ENCODE measurements at regions not wholly inside any gene's neighbourhood (a gene's known extent, or its start where the extent isn't known, plus 50 kb on each side); places are given as distances from the start of the nearest gene placed in this dataset.

DNA sequence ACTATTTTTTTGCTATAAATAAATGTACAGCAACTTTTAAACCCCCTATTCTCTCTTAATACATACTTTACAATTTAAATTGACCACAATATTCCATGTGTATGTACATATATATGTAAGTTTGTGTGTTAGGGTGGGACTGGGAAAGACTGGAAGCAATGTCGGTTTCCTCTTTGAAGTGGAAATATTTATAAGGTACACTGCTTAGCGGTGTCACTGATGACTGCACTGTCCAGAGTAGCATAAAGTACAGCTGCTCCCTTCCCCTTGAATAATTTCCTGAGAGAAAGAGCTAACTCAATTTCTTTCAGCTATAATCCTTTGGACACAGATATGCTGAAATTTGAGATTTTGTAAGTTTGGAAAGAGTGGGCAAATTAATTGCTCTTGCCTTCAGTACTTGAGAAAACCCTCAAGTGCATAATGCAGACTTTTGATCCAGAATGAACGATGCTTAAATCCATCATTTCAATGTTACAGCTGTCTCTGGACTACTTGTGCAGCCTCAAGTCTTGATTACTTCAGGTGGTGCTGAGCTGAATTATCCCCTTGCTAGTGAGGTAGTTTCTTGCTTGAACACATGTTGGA lies 267.0 kb upstream of the CFAP20DC start:
- H3K27me3 Mint-ChIP-seq, result peaks cover 7 to 10% of the 10 kb centered on the region in 2 donors
- H3K4me3 Mint-ChIP-seq, result no peak overlapping the region
- H3K36me3 Mint-ChIP-seq (ENCODE audit: insufficient read depth), result no peaks in the 10 kb centered on the region
- H3K9me3 Mint-ChIP-seq, result no peaks in the 10 kb centered on the region
- no peak for DNase-seq
- H3K4me1 Mint-ChIP-seq (ENCODE audit: low read depth in 2 of 2), result peaks cover 0 to 11% of the 10 kb centered on the region in 2 donors
- no peak for ATAC-seq (replicated peaks)
- H3K27ac Mint-ChIP-seq, result no peak overlapping the region

DNA sequence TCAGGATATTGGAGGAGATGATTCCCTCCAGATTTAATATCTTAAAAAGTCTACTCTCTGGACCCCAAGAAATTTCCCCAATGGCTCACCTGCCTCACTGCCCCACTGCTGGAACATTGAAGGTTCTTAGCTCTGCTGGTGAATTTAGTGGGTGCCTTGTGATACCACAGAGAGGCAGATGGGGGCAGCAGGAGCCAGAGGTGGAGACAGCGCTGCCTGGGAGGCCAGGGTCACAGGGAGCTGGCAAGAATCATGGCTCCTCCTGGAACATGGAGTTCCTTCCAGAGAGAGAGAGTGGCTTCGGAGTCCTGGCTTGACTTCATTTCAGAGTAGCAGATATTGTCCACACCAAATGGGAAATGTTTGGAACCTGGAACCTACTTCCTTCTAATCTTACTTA lies 263.5 kb upstream of the CFAP20DC start:
- Mint-ChIP-seq H3K27ac (no peak overlapping the region), H3K36me3 (ENCODE audit: insufficient read depth) (no peaks in the 10 kb centered on the region), H3K9me3 (no peaks in the 10 kb centered on the region), H3K4me3 (no peak overlapping the region), H3K27me3 (peaks cover 9 to 10% of the 10 kb centered on the region in 2 donors), H3K4me1 (ENCODE audit: low read depth in 2 of 2) (peaks cover 0 to 11% of the 10 kb centered on the region in 2 donors)
- ATAC-seq (replicated peaks) (no peak), DNase-seq (peak; percentile 3 to 33 (median 22))

DNA sequence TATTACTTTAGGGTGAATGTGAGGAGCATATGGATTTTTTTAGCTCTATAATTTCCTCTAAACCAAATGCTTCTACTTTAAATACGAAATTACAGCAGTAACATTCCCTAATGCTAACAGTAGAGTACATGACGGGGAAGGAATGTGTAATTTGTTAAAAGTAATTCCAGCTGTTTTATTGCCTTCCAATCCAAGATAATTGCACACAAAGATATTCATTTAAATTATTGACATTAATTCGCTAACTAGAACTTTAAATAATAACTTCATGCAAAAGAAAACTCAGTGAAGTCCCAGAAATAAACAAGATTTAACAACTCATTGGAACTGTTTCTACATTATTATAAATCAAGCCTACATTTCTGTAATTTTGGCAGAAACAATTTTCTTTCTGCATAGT lies 261.4 kb upstream of the CFAP20DC start:
- H3K36me3 Mint-ChIP-seq (ENCODE audit: insufficient read depth), result no peaks in the 10 kb centered on the region
- DNase-seq, result no peak
- H3K4me1 Mint-ChIP-seq (ENCODE audit: low read depth in 2 of 2), result peaks cover 0 to 11% of the 10 kb centered on the region in 2 donors
- no peak overlapping the region for H3K27ac Mint-ChIP-seq
- H3K27me3 Mint-ChIP-seq, result peaks cover 14 to 15% of the 10 kb centered on the region in 2 donors
- no peak for ATAC-seq (replicated peaks)
- H3K9me3 Mint-ChIP-seq, result no peaks in the 10 kb centered on the region
- no peak overlapping the region for H3K4me3 Mint-ChIP-seq

DNA sequence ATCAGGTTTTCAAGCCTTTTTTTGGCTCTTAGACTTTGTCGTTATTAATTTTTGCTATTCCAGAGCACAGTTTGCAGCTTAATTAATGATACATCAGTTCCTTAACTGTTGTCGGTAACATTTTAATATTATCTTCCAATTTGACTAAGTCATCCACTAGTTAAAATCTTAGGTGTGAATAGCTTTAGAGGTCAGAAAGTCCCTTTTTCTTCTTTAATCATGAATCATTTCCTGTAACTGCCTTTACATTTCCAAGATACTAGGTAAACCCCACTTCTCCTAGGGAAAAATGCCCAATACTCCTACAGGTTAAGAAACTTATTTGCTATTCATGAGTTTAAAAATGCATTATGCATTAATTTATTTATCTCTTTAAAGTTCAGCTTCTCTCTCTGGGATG lies 260.9 kb upstream of the CFAP20DC start:
- Mint-ChIP-seq H3K27me3 (peaks cover 19% of the 10 kb centered on the region in 2 donors), H3K4me1 (ENCODE audit: low read depth in 2 of 2) (peaks cover 0 to 6% of the 10 kb centered on the region in 2 donors), H3K27ac (no peak overlapping the region), H3K4me3 (no peak overlapping the region), H3K36me3 (ENCODE audit: insufficient read depth) (no peaks in the 10 kb centered on the region), H3K9me3 (no peaks in the 10 kb centered on the region)
- ATAC-seq (replicated peaks) (no peak), DNase-seq (no peak)

DNA sequence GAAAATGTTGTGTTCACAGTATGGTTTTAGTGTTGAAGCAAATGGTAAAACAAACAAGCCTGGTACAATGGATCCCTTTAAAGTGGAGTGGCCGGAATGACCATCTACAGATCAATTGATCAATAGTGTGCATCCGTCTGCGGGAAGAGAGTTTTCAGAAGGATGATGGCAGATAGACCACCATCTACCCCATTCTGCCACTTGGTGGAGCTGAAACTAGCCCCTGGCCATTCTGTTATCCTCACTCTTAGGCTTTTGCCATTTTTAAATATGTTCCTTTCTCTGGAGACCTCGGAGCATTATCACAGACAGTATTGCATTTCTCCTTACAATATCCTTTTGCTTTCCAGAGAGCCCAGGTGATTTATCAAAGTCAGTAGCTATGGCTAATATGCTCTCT lies 258.9 kb upstream of the CFAP20DC start:
- Mint-ChIP-seq H3K4me3 (no peak overlapping the region), H3K4me1 (ENCODE audit: low read depth in 2 of 2) (no peaks in the 10 kb centered on the region), H3K36me3 (ENCODE audit: insufficient read depth) (no peaks in the 10 kb centered on the region), H3K27me3 (peaks cover 19% of the 10 kb centered on the region in 2 donors), H3K9me3 (no peaks in the 10 kb centered on the region), H3K27ac (no peak overlapping the region)
- DNase-seq, result no peak
- no peak for ATAC-seq (replicated peaks)

DNA sequence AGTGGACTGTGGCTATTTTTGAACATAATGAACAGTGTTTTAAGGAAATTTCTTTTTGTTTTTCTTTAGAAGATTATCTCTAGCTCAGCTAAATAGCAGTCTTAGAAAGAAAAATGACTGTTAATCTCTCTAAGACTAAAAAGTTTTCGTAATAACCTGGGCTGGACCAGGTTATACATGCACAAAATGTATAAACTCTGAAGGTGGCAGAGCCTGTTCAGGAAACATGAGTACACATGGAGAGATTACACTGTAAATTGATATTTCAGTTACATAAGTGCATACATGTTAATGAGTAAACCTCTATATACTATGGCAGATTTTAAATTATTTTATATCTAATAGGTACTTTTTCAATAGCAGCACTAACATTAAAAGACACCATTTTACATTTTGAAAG lies 258.2 kb upstream of the CFAP20DC start:
- no peaks in the 10 kb centered on the region for H3K4me1 Mint-ChIP-seq (ENCODE audit: low read depth in 2 of 2)
- H3K9me3 Mint-ChIP-seq, result no peaks in the 10 kb centered on the region
- peaks cover 18 to 19% of the 10 kb centered on the region in 2 donors for H3K27me3 Mint-ChIP-seq
- no peaks in the 10 kb centered on the region for H3K36me3 Mint-ChIP-seq (ENCODE audit: insufficient read depth)
- DNase-seq (no peak), ATAC-seq (replicated peaks) (no peak)
- no peak overlapping the region for H3K4me3 Mint-ChIP-seq
- no peak overlapping the region for H3K27ac Mint-ChIP-seq

DNA sequence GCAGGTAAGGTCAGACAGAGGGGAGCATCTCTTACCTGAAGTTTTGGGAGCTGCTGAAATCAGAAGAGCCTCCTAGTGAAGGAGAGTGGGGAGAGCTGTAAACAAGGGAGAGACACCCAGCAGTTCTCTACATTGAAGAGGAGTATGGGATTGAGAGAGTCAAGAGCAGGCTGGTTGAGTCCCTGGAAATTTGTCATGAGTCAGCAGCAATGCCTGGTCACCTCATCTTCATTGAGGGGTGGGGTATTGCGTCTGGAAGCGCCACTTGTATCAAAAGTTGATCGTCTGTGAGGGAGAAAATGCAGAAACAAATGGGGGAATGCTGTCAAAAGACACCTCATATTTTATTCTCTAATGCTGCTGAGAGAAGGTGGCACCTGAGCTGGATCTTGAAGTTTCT lies 256.6 kb upstream of the CFAP20DC start:
- Mint-ChIP-seq H3K27ac (no peak overlapping the region), H3K36me3 (ENCODE audit: insufficient read depth) (no peaks in the 10 kb centered on the region), H3K4me1 (ENCODE audit: low read depth in 2 of 2) (no peaks in the 10 kb centered on the region), H3K4me3 (no peak overlapping the region), H3K27me3 (peaks cover 9 to 10% of the 10 kb centered on the region in 2 donors), H3K9me3 (no peaks in the 10 kb centered on the region)
- ATAC-seq (replicated peaks) (no peak), DNase-seq (no peak)

DNA sequence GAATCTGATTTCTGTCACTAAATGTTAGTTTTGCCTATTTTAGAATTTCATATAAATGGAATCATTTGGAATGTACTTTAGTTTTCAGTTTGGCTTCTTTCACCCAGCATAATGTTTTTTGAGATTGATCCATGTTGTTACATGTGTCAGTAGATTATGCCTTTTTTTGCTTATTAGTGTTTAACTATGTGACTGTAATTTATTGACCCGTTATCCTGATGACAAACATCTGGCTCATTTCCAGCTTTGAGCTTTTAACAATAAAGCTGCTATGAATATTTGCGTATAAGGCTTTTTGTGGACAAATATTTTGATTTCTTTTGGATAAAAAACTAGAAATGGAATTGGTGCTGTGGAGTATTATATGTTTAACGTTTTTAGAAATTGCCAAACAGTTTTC lies 254.5 kb upstream of the CFAP20DC start:
- no peak overlapping the region for H3K4me3 Mint-ChIP-seq
- no peak for DNase-seq
- H3K9me3 Mint-ChIP-seq, result no peaks in the 10 kb centered on the region
- ATAC-seq (replicated peaks), result no peak
- no peak overlapping the region for H3K27ac Mint-ChIP-seq
- H3K27me3 Mint-ChIP-seq, result peaks cover 9 to 10% of the 10 kb centered on the region in 2 donors
- H3K36me3 Mint-ChIP-seq (ENCODE audit: insufficient read depth), result no peaks in the 10 kb centered on the region
- H3K4me1 Mint-ChIP-seq (ENCODE audit: low read depth in 2 of 2), result peaks cover 0 to 3% of the 10 kb centered on the region in 2 donors

DNA sequence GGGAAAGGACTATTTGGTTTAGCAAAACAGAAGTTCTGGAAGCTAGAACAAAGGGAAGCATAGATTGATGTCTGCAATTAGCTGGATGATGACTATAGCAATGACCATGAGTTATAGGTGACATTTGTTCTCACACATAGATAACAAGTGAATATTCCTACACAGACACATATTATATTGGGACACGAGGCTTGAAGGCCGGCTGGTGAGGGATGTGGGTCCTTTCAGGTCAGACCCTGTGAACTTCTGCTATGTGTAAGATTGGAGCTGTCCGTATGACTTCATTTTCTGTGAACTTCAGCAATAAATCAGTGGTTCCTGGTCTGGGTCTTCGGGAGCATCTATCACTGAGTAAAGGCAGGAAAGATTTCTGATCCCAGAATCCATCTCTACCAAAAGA lies 253.6 kb upstream of the CFAP20DC start:
- no peaks in the 10 kb centered on the region for H3K36me3 Mint-ChIP-seq (ENCODE audit: insufficient read depth)
- no peak for DNase-seq
- no peak overlapping the region for H3K4me3 Mint-ChIP-seq
- no peak overlapping the region for H3K27ac Mint-ChIP-seq
- no peaks in the 10 kb centered on the region for H3K9me3 Mint-ChIP-seq
- no peak for ATAC-seq (replicated peaks)
- peaks cover 0 to 3% of the 10 kb centered on the region in 2 donors for H3K4me1 Mint-ChIP-seq (ENCODE audit: low read depth in 2 of 2)
- H3K27me3 Mint-ChIP-seq, result peaks cover 9 to 10% of the 10 kb centered on the region in 2 donors

DNA sequence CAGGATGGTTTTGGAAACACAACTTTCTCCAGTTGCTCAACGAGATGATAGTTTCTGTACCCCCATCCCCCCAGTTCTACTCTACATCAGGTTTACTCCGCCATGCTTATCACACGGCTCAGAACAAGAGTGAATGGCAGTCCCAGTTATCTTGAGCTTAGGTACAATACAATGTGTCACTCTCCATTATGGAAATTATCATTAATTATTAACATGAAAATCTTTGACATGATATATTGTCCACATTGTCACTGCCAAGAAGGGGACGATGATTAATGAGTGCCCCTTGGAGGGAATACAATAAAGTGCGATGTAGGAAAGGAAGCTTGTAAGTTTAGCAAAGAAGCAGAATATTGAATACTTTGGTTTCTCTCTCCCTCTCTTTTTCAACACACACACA lies 252.6 kb upstream of the CFAP20DC start:
- no peak for DNase-seq
- no peak overlapping the region for H3K27ac Mint-ChIP-seq
- H3K27me3 Mint-ChIP-seq, result peaks cover 9 to 10% of the 10 kb centered on the region in 2 donors
- H3K36me3 Mint-ChIP-seq (ENCODE audit: insufficient read depth), result no peaks in the 10 kb centered on the region
- H3K4me3 Mint-ChIP-seq, result no peak overlapping the region
- peaks cover 0 to 3% of the 10 kb centered on the region in 2 donors for H3K4me1 Mint-ChIP-seq (ENCODE audit: low read depth in 2 of 2)
- H3K9me3 Mint-ChIP-seq, result no peaks in the 10 kb centered on the region
- ATAC-seq (replicated peaks), result no peak

DNA sequence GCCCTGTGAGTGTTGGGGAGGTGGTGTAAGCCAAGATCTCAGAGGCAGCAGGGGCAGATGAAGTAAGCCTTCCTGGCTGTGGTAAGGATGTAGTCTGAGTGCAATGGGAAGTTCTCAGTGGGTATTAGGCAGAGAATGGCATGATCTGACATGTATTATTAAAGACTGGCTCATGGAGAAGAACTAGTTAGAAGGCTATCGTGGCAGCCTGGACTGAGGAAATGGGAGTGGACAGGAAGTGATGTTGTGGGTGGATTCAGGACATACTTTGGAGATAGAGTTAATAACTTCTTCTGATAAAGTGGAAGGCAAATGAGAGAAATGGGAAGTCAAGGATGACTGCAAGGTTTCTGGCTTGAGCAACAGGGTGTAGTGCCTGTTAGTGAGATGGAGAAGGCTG lies 250.9 kb upstream of the CFAP20DC start:
- no peak for ATAC-seq (replicated peaks)
- DNase-seq, result no peak
- H3K4me3 Mint-ChIP-seq, result no peak overlapping the region
- H3K9me3 Mint-ChIP-seq, result no peaks in the 10 kb centered on the region
- H3K27ac Mint-ChIP-seq, result no peak overlapping the region
- H3K27me3 Mint-ChIP-seq, result peaks cover 0 to under 1% of the 10 kb centered on the region in 2 donors
- peaks cover 0 to 3% of the 10 kb centered on the region in 2 donors for H3K4me1 Mint-ChIP-seq (ENCODE audit: low read depth in 2 of 2)
- H3K36me3 Mint-ChIP-seq (ENCODE audit: insufficient read depth), result no peaks in the 10 kb centered on the region

DNA sequence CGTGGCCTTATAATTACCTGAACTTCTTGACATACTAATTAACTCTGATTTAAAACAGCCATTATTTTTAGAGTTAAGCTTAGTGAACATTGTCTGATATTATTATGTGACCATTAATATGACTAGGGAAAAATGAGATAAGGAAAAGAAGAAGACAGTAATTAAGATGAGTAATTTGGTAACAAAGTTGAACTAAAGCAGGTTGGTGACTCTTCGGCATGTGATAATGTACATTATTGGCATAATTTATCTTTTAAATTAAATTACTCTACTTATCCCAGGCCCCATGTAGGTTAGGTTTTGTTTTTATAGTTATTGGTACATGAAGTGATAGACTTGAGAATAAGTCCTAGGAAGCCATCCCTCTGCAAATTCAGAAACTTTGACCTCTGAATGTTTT lies 249.7 kb upstream of the CFAP20DC start:
- Mint-ChIP-seq H3K27me3 (peaks cover 0 to 8% of the 10 kb centered on the region in 2 donors), H3K36me3 (ENCODE audit: insufficient read depth) (no peaks in the 10 kb centered on the region), H3K9me3 (peaks cover 0 to 7% of the 10 kb centered on the region in 2 donors), H3K27ac (no peak overlapping the region), H3K4me3 (no peak overlapping the region), H3K4me1 (ENCODE audit: low read depth in 2 of 2) (peaks cover 0 to 3% of the 10 kb centered on the region in 2 donors)
- ATAC-seq (replicated peaks) (no peak), DNase-seq (no peak)

DNA sequence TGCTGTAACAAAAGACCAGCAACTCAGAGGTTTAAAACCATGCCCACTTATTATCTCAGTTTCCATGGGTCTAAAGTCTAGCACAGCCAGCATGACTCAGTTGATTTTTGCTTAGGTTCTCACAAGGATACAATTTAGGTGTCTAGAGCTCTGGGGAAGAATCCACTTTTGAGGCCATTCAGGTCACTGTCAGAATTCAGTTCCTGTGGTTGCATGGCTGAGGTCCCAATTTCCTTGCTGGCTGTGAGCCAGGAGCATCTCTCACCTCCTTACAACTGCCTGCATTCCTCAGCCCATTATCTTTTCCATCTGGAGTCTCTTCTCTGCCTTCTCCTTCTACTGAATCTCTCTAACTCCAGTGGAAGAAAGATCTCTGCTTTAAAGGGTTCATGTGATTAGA lies 240.5 kb upstream of the CFAP20DC start:
- Mint-ChIP-seq H3K36me3 (ENCODE audit: insufficient read depth) (no peaks in the 10 kb centered on the region), H3K27ac (peak overlapping the region in 1 of 2 donors; percentile 6)
- DNase-seq, result no peak

DNA sequence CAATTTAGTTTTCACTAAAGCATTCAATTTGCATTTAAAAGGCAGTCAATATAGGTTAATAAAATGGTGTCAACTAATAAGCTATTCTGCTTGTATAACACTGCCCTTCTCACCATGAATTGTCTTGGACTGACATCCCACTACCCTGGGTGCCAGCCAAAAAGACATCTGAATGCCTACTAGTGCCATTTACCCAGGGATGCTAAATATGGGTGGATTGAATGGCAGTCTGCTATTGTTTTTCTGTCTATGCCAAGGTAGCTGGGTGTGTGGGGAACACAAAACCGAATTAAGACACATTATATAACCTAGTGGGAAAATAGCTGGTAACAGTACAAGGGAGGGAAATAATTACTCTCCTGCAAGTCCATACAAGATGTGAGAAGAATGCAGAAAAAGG lies 240.0 kb upstream of the CFAP20DC start:
- DNase-seq, result no peak
- Mint-ChIP-seq H3K4me3 (no peak overlapping the region), H3K27ac (peak overlapping the region in 1 of 2 donors; percentile 6), H3K36me3 (ENCODE audit: insufficient read depth) (no peaks in the 10 kb centered on the region), H3K4me1 (ENCODE audit: low read depth in 2 of 2) (peaks cover 0 to 10% of the 10 kb centered on the region in 2 donors), H3K27me3 (peaks cover 0 to 9% of the 10 kb centered on the region in 2 donors), H3K9me3 (peaks cover 1 to 8% of the 10 kb centered on the region in 2 donors)
- ATAC-seq (replicated peaks), result no peak

More for the DNA sequence above, 240.5 kb upstream of the CFAP20DC start:
- Mint-ChIP-seq H3K4me1 (ENCODE audit: low read depth in 2 of 2) (peaks cover 0 to 10% of the 10 kb centered on the region in 2 donors), H3K4me3 (no peak overlapping the region), H3K27me3 (peaks cover 0 to 13% of the 10 kb centered on the region in 2 donors), H3K9me3 (peaks cover 1 to 12% of the 10 kb centered on the region in 2 donors)
- ATAC-seq (replicated peaks), result no peak

Data from effector memory CD8-positive, alpha-beta T cell (primary cell).